Fibroblast of skin of right biceps (primary cell): ENCODE measurements at regions not wholly inside any gene's neighbourhood (a gene's known extent, or its start where the extent isn't known, plus 50 kb on each side); places are given as distances from the start of the nearest gene placed in this dataset.
"Not testable (repeated sequence)": the region's sequence is repeated elsewhere in the genome, so short reads cannot be mapped to it uniquely, and the experiment has no call there.

Source experiments
- DNase-seq: peaks from one replicate; pipeline ENCODE4 v3.0.0-alpha.2; 2013

DNA sequence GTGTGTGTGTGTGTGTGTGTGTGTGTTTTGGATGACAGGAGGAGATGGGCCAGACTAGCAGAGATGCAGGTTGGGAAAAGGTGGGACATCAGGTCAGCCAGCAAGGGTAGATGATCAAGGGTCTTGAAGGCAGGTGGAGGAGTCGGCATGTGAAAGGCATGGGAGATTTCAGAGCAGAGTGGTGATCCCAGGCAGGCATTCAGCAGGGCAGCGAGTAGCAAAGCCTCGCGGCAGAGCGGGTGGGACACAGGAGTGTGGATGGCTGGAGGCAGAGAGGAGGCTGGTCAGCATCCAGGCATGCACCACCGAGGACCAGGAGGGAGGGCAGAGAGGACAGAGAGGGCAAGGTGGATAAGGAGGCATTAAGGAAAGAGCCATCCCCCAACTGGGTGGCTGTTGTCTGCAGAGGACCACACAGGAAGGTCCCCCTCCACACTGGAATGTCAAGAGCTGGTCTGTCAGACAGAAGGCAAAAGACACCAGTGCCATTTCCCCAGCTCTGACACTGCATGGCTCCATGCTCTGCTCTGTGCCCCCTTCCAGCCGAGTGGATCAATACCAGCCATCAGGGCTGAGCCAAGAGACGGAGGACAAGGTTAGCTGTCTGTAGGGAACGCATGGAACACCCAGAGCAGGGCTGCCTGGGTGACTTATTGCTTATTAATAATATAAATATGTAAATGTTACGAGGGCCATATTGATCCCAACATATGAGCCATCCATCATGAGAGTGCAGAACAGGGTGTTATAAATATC, 74.8 kb upstream of the RPL38 start:
- DNase-seq, result no peak

DNA sequence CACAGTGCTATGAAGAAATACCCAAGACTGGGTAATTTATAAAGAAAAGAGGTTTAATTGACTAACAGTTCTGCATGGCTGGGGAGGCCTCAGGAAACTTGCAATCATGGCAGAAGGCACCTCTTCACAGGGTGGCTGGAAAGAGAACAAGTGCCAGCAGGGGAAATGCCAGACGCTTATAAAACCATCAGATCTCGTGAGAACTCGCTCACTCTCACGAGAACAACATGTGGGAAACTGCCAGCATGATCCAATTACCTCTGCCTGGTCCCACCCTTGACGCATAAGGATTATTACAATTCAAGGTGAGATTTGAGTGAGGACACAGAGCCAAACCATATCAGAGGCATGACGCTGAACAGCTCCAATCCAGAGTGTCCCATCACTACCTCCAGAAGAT, 73.7 kb upstream of the RPL38 start:
- not testable (repeated sequence) for DNase-seq

DNA sequence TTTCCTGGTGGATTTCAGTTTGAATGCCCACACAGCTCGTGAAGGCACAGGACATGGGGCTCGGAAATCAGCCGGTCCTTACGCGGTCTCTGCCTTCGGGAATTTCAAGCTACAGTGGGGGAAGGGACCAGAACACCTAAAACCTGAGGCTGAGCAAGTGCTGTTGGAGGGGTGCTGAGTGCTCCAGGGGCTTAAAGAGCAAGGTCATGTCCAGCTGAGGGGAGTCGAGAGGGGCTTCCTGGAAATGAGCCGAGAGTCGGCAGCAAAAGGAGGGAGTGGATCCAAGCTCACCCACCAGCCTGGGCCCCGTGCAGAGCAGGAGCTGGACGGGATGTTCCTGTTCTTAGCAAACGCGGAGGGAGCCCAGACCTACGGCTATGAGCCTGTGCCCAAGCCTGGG, 73.2 kb upstream of the RPL38 start:
- DNase-seq, result no peak

DNA sequence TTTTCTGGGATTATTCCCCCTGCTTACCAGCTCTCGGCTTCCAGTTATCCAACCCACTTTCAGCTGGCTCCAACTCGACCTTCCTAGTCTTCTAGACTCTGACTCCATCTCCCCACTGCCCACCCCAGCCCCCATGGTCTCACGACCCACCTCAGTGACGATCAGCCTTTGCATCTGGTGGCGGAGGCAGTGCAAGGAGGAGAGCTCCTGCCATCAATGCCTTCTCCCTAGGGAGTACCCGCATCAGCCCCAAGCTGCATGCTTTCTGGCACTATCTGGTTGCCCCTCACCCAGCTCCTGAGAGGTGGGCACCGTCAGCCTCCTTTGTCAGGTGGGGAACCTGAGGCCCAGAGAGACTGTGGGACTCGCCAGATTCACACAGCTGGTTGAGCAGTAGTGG, 72.6 kb upstream of the RPL38 start:
- no peak for DNase-seq

DNA sequence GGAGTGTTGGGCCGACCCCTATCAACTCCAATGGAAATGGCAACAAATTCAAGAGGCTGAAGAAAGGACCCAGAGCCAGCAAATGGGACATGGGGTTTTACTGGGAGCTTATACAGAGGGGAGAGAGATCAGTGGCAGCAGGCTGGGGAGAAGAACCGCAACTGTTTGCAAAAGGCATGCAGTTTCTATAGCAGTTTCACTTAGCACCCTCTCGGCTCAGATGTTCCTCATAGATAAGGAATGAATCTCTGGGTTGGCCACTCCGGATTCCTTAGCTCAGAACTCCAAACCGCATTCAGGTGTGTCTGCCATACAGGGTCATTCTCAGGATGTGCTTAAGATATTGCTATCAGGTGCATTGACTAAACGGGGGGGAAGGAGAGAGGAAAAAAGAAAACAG, 71.1 kb upstream of the RPL38 start:
- DNase-seq, result no peak

DNA sequence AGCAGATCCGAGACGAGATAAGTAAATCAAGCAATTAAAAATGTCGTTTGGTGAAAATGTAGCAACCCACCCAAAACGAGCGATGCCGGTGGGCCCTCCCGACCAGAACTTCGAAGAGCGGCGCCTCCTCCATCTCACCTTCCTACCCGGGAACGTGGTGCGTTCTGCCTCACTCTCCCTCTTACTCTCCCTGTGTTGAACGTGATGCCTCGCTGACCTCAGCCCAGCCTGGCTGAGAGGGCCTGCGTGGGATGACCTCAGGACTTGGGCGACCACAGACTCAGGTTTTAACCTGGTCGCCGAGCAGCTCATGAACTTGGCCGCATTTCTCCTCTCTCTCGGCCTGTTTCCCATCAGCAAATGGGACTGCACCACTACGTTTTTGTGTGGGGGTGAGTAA, 69.7 kb upstream of the RPL38 start:
- DNase-seq, result no peak

DNA sequence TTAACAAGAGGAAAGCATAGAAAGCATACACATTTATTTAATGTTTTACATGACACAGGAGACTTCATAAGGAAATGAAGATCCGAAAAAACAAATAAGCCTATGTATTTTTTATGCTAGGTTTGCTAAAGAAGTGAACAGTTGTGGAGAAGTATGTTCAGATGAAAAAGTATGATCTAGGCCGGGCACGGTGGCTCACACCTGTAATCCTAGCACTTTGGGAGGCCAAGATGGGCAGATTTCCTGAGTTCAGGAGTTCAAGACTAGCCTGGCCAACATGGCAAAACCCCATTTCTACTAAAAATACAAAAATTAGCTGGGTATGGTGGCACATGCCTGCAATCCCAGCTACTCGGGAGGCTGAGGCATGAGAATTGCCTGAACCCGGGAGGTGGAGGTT, 69.2 kb upstream of the RPL38 start:
- not testable (repeated sequence) for DNase-seq

DNA sequence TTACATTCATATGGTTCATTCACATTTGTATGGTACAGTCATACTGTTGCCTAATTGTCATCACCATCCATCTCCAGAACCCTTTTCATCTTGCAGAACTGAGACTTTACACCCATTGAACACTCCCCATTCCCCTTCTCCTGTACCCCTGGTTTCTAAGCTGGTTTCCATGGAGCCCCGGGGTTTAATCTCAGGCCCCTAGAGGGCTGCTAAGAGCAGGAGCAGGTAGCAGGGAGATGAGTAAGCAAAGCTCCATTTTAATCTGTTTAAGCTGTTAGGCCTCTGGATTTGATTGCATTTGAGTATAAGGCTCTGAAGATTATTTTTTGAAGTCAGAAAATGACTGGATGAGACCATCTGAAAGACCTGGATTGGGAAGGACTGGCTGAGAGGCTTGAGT, 68.5 kb upstream of the RPL38 start:
- DNase-seq, result no peak

DNA sequence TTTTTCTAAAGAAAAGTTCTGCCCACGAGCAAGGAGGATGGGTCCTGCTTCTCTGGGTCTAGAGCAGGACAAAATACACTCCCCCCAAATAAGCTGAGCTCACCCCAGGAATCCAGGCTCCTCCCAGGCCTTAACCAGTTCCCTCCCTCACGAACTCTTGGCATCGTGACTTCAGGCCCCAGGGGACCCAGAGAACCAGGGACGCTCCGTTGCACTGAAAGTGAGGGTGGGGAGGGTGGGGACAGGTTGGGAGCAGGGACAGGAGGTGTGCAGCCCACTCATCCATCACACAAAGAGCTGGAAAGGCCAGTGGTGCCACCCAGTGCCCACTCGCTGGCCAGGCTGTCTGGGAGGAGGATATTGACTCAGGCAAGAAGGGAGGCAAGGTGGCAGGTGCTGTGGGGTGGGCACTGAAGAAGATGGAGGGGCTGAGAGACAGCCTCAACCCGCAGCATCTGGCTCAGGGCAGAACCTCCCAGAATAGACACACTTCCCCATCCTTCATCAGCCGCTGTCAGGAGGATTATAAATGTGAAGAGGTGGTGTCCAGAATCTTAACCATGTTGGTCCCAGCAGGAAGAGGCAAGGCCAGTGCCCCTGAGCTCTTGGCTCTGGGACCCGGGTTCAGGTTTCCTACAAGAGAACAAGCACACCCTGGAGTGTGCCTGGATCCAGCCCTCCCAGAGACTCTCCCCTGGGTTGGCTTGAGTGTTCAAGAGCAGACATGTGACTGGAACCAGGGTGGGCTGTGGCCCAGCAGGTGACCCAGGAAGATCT, 67.9 kb upstream of the RPL38 start:
- DNase-seq, result no peak

DNA sequence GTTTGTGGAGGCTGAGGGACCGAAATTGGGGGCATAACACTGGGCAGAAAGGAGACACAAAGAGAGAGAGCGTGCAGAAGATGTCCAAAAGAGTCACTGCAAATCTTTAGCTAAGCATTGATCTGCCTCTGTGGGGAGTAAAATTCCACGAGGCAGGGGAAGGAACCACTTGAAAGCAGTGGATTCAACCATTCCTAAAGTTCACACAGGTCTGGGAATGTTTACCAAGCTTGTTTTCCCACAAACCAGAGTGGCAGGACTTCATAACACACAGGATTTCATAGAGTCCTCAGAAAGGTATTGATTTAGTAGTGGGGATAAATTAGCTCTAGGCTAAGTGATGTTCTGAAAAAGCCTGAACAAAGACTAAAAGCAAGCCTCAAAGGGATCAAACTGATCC, 66.1 kb upstream of the RPL38 start:
- no peak for DNase-seq

DNA sequence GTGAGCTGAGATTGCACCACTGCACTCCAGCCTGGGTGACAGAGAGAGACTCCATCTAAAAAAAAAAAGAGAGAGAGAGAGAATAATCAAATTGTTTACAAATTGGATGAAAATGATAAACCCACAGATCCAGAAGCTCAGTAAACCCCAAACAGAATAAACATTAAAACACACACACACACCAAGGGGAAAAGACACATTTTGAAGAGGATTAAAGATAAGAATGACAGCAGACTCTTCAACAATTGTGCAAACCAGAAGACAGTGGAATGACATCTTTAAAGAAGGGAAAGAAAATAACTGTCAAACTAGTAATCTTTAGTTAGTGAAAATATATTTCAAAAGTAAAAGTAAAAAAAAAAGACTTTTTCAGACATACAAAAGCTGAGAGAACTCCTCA, 64.4 kb upstream of the RPL38 start:
- DNase-seq, result no peak

DNA sequence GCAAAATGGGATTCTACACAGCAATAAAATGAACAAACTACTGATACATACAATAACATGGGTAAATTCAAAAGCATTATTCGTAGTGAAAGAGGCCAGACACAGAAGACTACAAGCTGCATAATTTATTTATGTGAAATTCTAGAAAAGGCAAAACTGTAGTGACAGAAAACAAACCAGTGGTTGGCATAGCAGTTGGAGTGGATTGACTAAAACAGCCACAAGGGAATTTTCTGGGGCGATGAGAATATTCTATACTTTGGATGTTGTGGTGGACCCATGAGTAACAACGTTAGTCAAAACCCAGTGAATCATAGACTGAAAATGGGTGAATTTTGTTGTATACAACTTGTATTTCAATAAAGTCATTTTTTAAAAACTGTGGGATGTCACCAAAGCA, 63.2 kb upstream of the RPL38 start:
- no peak for DNase-seq

DNA sequence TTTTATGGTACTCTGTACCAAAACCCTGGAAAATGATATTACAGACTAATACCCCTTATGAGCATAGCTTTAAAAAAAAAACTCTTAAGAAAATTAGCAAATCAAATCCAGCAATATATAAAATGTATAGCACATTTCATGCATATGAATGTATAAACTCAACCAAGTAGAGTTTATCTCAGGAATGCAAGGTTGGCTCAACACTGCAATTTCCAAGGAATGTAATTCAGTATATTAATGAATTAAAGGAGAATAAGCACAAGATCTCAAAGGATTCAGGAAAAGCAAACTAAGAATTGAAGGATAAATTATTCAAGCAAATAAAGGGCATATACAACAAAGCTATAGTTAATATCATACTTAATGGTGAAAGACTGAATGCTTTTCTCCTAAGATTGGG, 61.9 kb upstream of the RPL38 start:
- DNase-seq, result no peak

DNA sequence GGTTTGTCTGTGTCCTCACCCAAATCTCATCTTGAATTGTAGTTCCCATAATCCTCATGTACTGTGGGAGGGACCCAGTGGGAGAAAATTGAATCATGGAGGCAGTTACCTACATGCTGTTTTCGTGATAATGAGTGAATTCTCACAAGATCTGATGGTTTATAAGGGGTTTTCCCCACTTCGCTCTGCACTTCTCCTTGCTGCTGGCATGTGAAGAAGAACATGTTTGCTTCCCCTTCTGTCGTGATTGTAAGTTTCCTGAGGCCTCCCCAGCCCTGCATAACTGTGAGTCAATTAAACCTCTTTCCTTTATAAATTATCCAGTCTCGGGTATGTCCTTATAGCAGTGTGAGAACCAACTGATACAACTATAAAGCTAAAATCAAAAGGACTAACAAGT, 60.2 kb upstream of the RPL38 start:
- DNase-seq, result not testable (repeated sequence)

DNA sequence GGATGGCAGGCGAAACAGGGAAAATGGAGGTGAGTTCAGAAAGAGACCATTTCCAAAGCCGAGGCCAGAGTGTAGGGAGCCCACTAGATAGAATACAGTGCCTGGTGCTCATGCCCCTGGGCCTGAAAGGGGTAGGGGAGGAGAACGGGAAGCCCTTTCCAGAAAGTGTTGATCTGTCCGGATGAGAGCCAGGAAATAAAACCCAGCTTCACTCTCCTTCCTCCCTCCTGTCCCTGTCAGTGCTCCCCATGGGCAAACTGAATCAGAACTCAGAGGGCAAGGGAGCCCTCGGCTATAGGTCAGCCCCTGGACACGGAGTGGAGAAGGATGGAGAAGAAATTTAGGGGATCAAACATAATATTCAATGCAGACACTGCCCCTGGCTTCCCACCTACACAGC, 57.7 kb upstream of the RPL38 start:
- no peak for DNase-seq

DNA sequence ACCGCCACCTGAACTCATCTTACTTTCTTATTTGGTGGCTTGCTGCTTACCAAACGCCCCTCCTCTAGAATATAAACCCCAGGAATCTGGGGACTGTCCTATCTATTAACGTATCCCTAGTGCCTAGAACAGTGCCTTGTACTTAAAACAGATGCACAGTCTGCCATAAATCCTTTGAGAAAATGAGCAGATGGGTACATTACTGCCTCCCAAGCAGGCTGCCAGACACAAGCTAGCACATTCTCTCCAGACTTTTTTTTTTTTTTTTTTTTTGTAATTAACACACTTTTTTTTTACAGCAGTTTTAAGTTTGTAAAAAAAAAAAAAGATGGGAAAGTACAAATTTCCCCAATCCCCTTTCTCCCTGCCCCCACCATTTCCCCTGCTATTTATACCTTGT, 57.3 kb upstream of the RPL38 start:
- DNase-seq, result no peak

DNA sequence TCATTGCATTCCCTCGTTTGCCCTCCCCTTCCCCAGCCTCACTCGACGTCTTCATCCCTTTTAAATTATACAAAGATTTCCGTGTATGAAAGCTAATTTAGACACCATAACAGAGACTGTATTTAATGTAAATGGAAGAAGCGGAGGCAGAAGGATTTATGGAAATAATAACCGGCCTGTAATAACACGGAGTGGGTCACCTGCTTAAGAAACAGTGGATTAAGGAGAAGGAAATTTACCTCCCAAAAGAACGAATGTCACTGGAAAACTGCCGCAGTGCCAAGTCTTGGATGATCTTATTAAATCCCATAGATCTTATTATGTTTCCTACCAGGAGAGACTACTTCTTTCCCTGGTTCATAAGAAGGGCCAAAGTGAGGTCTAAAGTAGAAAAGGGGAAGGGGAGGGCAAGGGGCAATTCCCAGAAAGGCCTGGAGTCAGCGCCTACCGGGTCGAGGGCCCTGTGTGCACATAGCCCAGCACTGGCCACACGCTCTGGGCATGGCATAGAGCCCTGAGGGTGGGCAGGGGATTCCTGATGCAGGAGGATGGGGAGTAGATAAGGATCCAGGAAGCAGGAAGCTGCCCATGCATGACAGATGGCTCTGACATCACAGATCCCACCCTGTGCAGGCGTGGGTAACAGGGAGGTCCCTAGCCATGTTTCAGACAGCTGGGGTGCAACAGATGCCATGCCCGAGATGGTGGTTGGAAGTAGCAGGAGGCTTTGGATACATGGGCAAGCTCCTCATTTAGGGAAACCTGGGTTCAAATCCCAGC, 56.2 kb upstream of the RPL38 start:
- no peak for DNase-seq

DNA sequence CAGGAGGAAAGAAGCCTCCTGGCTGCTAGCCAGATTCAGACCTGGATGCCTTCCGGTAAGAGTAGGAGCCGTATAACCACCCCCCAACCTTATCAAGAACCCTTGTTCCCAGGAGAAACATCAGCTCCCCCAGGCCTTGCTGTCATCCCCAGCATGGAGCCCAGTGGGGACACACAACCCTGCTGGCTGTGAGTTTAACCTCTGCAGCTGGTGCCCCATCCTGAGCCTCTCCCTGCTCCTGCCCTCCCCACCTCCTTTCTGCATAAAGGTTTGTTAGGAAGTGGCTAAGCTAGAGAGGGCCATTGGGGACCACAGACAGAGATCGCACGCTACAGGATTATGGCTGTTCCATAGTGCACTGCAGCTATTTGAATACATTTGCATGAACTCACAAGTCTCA, 55.5 kb upstream of the RPL38 start:
- no peak for DNase-seq

DNA sequence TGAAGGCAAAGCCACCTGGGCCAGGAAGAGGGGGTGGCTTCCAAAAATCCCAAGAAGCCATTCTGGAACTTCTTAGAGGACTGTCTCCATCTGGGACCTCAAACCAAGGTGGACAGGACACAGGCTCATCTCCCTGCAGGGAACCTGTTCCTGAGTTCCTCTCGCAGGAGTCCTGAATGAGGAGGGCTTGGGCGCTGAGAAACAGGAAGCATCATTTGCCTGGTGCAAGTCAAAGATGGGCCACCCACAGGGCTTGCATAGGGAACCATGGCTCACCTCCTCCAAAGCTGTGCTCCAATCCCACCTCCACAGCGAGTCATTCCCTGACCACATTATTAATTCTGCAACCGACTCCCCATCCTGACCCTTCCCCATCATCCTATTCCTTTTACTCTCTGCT, 55.0 kb upstream of the RPL38 start:
- DNase-seq, result no peak

DNA sequence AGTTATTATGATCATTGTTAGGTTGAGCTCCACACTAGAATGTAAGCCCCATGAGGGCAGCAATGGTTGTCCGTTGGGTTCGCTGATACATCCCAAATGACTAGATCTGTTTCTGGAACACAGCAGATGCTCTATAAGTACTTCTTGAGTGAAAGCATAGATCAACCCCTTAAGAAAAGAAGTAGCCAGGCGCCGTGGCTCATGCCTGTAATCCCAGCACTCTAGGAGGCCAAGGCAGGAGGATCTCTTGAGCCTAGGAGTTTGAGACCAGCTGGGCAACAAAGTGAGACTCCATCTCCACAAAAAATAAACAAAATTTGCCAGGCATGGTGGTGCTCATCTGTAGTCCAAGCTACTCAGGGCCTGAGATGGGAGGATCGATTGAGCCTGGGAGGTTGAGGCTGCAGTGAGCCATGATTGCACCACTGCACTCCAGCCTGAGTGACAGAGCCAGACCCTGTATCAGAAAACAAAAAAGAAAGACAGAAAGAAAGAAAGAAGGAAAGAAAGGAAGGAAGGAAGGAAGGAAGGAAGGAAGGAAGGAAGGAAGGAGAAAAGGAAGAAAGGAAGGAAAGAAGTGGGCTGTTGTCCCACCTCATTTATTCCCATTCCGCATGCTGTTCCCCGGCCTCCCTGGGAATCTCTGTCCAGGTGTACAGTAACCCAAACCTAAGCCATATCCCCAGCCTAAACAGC, 54.4 kb upstream of the RPL38 start:
- no peak for DNase-seq

DNA sequence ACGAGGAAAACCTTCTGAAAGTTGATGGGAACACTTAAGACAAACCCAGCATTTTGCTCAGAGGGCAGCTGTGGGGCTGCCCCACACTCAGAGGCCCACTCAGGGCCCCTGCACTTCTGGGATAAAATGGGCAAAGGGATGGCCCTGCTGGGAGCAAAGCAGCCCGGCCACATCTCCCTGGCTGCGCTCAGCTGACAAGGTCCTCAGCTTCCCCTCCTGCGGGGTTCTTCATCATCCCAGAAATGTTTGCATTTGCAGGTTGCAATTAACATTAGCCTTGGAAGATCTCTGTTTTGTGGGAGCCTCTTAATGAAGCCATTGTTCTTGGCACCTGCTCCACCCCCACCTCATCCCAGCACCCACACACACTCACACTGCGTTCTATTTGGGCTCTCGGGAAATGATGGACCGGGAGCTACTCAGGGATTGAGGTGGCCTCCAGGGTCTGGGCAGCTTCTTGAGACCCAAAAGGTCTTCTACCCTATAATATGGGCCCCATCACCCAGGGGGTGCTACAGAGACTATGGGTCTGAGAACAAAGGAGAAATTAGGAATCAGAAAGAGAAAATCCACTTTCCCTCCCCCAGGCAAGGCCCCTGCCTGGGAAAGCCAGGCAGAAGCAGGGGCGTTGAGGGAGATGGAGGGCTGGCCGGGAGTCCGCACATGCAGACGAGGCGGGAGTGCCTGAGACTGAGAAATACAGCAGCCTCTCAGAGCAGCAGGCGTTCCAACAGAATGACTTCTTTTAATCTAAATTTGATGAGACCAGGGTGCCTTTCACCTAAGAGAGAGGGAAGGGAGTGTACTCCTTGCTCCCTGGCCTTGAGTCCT, 53.7 kb upstream of the RPL38 start:
- no peak for DNase-seq

DNA sequence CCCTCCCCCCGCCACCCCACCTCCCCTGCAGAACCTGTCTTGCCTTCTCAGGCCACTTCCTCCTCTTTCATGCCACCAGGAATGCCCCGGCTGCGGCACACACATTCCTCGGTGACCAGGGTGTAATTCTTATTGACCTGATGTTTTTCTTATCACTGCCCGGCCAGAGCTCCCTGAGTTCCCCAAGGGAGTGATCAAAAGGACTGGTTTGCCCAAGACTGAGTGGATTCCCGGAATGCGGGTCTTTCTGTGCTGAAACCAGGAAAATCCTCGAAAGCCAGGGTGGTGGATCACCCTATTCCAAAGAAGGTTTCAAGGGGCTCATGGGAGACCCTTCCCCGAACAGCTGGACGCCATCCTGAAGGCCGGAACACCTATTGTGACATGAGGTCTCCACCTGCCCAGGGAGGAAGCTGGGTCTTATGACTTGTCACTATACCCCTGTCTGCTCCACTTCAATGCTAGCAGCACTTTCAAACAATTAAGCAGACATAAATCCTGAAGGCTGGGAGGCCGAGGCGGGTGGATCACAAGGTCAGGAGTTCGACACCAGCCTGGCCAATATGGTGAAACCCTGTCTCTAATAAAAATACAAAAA, 53.0 kb upstream of the RPL38 start:
- DNase-seq, result no peak
